Glutamatergic neuron (in vitro differentiated cells): ENCODE measurements at regions not wholly inside any gene's neighbourhood (a gene's known extent, or its start where the extent isn't known, plus 50 kb on each side); places are given as distances from the start of the nearest gene placed in this dataset.

ENCODE experiments used
- DNase-seq: peaks from one replicate; pipeline ENCODE4 v3.0.0; 2022
- H3K27ac Mint-ChIP-seq: one replicate; pipeline ENCODE4 v1.8.0; 2020; ENCODE audit warnings: mild to moderate bottlenecking, mixed read lengths, inconsistent platforms; ENCODE audit not compliant: unreplicated experiment
- H3K27me3 Mint-ChIP-seq: one replicate; pipeline ENCODE4 v1.8.0; 2020; ENCODE audit warnings: mild to moderate bottlenecking, moderate library complexity, mixed read lengths, inconsistent platforms; ENCODE audit not compliant: unreplicated experiment
- H3K36me3 Mint-ChIP-seq: one replicate; pipeline ENCODE4 v1.8.0; 2020; ENCODE audit warnings: mild to moderate bottlenecking, mixed read lengths, inconsistent platforms; ENCODE audit not compliant: unreplicated experiment
- H3K4me1 Mint-ChIP-seq: one replicate; pipeline ENCODE4 v1.8.0; 2020; ENCODE audit warnings: mild to moderate bottlenecking, low read depth, mixed read lengths, inconsistent platforms; ENCODE audit not compliant: unreplicated experiment
- H3K4me3 Mint-ChIP-seq: one replicate; pipeline ENCODE4 v1.8.0; 2020; ENCODE audit warnings: mild to moderate bottlenecking, mixed read lengths, inconsistent platforms; ENCODE audit not compliant: unreplicated experiment
- H3K9me3 Mint-ChIP-seq: one replicate; pipeline ENCODE4 v1.8.0; 2020; ENCODE audit warnings: mild to moderate bottlenecking, moderate library complexity, mixed read lengths, inconsistent platforms; ENCODE audit not compliant: unreplicated experiment
- TF ChIP-seq, protein P1 (sequence below): fragments of 200-600 bp; sonication (generic); IDR thresholded peaks from one replicate; pipeline ENCODE4 v1.5.0; 2021; ENCODE audit not compliant: partially characterized antibody, unreplicated experiment

DNA sequence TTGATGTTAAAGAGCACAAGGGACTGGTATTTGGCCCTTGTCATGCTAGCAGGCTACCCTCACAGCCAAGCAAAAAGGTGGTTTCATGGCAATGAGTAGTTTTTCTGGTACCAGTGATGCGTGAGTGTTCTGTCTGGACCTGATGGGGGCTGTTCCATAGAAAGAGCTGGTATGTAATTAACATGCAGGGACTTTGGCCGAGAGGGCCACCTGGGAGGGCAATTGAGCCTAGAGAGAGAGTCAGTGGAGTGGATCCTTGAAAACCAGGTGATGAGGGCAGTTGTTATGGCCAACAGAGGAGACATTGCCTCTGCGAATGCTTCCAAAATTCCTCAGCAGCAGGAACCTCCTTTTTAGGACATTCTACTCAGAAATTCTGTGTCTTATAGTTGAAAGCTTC lies 383.3 kb downstream of the PSAT1 start:
- H3K9me3 Mint-ChIP-seq, result peaks cover 2% of the 10 kb centered on the region
- H3K27ac Mint-ChIP-seq, result no peak overlapping the region
- peaks cover 4% of the 10 kb centered on the region for H3K36me3 Mint-ChIP-seq
- H3K27me3 Mint-ChIP-seq, result no peaks in the 10 kb centered on the region
- peaks cover 3% of the 10 kb centered on the region for H3K4me1 Mint-ChIP-seq
- H3K4me3 Mint-ChIP-seq, result no peak overlapping the region
- TF ChIP-seq, protein P1, sequence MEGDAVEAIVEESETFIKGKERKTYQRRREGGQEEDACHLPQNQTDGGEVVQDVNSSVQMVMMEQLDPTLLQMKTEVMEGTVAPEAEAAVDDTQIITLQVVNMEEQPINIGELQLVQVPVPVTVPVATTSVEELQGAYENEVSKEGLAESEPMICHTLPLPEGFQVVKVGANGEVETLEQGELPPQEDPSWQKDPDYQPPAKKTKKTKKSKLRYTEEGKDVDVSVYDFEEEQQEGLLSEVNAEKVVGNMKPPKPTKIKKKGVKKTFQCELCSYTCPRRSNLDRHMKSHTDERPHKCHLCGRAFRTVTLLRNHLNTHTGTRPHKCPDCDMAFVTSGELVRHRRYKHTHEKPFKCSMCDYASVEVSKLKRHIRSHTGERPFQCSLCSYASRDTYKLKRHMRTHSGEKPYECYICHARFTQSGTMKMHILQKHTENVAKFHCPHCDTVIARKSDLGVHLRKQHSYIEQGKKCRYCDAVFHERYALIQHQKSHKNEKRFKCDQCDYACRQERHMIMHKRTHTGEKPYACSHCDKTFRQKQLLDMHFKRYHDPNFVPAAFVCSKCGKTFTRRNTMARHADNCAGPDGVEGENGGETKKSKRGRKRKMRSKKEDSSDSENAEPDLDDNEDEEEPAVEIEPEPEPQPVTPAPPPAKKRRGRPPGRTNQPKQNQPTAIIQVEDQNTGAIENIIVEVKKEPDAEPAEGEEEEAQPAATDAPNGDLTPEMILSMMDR, result no peak
- no peak for DNase-seq

DNA sequence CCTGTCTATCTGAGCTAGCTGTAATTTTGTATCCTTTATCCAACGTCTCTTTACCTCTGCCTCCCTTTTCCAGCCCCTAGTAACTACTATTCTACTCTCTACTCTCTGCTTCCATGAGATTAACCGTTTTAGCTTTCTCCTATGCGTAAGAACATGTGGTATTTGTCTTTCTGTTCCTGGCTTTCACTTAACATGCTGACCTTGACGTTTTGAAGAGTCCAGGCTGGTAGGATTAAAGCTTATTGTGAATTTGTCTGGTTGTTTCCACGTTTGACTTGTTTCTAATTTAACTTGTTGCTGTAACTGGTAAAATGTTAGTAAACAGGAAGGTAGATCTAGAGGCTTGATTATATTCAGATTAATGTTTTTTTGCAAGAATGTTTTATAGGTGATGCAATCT lies 385.3 kb downstream of the PSAT1 start:
- Mint-ChIP-seq H3K27me3 (no peaks in the 10 kb centered on the region), H3K9me3 (peaks cover 2% of the 10 kb centered on the region), H3K36me3 (peaks cover 4% of the 10 kb centered on the region), H3K27ac (no peak overlapping the region), H3K4me1 (peaks cover 3% of the 10 kb centered on the region), H3K4me3 (no peak overlapping the region)
- TF ChIP-seq, protein P1, result no peak
- DNase-seq, result no peak

DNA sequence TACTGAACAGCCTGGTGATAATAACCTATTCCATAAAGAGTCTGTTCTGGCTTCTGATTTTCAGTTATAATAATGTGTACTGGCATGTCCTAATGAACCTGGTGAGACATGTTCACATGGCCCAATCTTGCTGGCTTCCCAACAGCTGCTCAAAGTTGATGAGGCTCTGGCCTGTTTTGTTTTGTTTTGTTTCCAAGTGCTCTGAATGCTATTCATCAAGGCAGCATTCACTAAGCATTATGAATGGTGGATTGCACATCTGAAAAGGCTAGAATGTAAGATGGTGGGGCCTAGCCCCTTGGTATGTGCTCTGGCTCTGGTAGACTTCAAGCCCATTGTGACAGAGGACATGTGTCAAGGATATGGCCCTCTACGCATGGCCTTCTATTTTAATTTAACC lies 388.5 kb downstream of the PSAT1 start:
- H3K4me3 Mint-ChIP-seq, result no peak overlapping the region
- DNase-seq, result no peak
- no peaks in the 10 kb centered on the region for H3K27me3 Mint-ChIP-seq
- no peaks in the 10 kb centered on the region for H3K4me1 Mint-ChIP-seq
- H3K36me3 Mint-ChIP-seq, result peaks cover 4% of the 10 kb centered on the region
- TF ChIP-seq, protein P1, result no peak
- peaks cover 2% of the 10 kb centered on the region for H3K9me3 Mint-ChIP-seq
- no peak overlapping the region for H3K27ac Mint-ChIP-seq

DNA sequence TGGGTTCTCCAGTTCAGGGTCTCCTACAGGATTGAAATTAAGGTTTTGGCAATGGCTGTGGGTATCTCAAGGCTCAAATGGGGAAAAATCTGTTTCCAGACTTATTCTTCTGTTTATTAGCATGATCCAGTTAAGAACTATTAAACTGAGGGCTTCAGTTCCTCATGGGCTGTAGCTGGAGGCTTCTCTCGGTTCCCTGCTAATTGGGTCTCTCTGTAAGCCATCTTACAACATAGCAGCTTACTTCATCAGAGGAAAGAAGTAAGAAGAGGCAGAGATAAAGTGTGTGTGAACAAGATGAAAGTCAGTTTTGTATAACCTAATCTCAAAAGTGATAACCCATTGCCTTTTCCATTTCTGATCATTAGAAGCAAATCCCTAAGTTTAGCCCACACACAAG lies 391.9 kb downstream of the PSAT1 start:
- Mint-ChIP-seq H3K36me3 (no peaks in the 10 kb centered on the region), H3K9me3 (no peaks in the 10 kb centered on the region), H3K4me3 (no peak overlapping the region), H3K4me1 (no peaks in the 10 kb centered on the region), H3K27ac (no peak overlapping the region), H3K27me3 (no peaks in the 10 kb centered on the region)
- no peak for DNase-seq
- TF ChIP-seq, protein P1, result no peak

DNA sequence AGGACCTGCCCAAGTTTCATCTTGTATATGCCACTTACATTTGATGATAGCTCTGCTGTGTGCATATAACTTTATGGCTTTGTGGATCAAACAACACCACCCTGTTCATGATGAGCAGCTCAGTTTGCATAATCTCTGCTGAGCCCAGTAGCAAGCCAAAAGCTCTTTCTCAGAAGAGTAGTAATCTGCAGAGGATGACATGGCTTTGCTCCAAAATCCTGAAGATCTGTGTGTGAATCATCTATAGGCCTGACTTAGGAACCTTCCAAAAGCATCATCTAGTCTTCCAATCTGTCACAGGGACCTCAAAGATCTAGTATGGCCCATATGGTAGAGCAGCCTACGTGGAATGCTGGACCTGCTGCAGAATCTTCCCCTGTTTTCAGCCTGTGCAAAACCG lies 394.6 kb downstream of the PSAT1 start:
- no peak for DNase-seq
- H3K4me3 Mint-ChIP-seq, result no peak overlapping the region
- no peak overlapping the region for H3K27ac Mint-ChIP-seq
- no peaks in the 10 kb centered on the region for H3K4me1 Mint-ChIP-seq
- H3K27me3 Mint-ChIP-seq, result no peaks in the 10 kb centered on the region
- TF ChIP-seq, protein P1, result no peak
- H3K36me3 Mint-ChIP-seq, result no peaks in the 10 kb centered on the region
- no peaks in the 10 kb centered on the region for H3K9me3 Mint-ChIP-seq
